ENCODE measurements at regions not wholly inside any gene's neighbourhood (a gene's known extent, or its start where the extent isn't known, plus 50 kb on each side); places are given as distances from the start of the nearest gene placed in this dataset.
A peak's percentile ranks its signal among the peaks of the same experiment; 100 is the strongest.

DNA sequence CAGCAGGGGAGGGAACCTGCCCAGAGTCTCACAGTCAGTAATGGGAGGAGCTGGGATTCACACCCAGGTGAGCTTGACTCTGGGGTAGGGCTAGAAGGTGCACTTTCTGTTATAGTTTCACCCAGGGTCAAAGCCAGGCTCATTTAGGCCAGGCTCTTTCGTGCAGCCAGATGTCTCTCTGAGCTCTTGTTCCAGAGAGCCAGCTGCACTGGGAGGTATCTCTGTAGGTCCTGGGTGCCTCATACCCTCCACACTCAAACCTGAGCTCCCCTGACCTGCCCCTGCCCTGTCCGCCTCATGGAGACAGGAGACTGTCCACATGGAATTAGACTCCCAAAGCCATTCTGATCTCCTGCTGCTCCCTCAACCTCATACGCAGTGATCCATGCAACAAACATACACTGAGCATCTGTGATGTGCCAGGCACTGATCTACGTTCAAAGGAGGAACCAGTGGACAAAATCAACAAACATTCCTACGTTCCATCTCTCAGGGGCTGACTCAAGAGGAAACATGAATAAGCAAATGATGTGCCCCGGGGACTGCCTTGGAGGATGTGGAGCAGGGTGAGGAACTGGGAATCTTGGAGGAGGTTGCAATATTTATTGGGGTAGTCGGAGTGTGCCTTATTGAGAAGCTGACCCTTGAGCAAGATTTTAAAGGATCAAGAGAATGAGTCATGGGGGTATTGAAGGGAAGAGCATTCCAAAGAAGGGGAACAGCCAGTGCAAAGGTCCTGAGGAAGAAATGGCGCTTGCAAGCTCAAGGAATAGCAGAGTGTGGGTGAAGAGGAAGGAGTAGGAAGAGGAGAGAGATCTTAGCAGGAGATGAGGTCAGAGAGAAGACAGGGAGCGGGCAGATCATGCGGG is 71.3 kb upstream of the TOX2 start:
- peaks cover 41% of the 10 kb centered on the region for H3K4me1 ChIP-seq (replicated peaks)
- H3K27me3 ChIP-seq (replicated peaks): no peaks in the 10 kb centered on the region
- no peaks in the 10 kb centered on the region for H3K36me3 ChIP-seq
- peak; percentile 79 to 83 for DNase-seq (ENCODE audit: low read depth in 1 of 2, low spot score in 2 of 2)
- no peak overlapping the region for H3K4me3 ChIP-seq
- H3K27ac ChIP-seq: peak overlapping the region; percentile 34
- no peaks in the 10 kb centered on the region for H3K9me3 ChIP-seq (replicated peaks)

GRCh38 chr20:43842126-43843020 is 72.3 kb upstream of the TOX2 start:
- Histone ChIP-seq H3K27me3 (replicated peaks) (no peaks in the 10 kb centered on the region), H3K36me3 (no peaks in the 10 kb centered on the region), H3K27ac (peak overlapping the region; percentile 34; the same call in 1 of the 2 replicates), H3K4me3 (no peak overlapping the region), H3K4me1 (replicated peaks) (peaks cover 41% of the 10 kb centered on the region), H3K9me3 (replicated peaks) (no peaks in the 10 kb centered on the region)
- peak in 1 of 2 experiments; percentile 32 for DNase-seq (ENCODE audit: low read depth in 1 of 2, low spot score in 2 of 2)

- Histone ChIP-seq H3K9me3 (replicated peaks) (no peaks in the 10 kb centered on the region), H3K27ac (no peak overlapping the region), H3K4me1 (replicated peaks) (peaks cover 41% of the 10 kb centered on the region)
These were observed 74.1 kb upstream of the TOX2 start for GRCh38 chr20:43840382-43841070.

DNA sequence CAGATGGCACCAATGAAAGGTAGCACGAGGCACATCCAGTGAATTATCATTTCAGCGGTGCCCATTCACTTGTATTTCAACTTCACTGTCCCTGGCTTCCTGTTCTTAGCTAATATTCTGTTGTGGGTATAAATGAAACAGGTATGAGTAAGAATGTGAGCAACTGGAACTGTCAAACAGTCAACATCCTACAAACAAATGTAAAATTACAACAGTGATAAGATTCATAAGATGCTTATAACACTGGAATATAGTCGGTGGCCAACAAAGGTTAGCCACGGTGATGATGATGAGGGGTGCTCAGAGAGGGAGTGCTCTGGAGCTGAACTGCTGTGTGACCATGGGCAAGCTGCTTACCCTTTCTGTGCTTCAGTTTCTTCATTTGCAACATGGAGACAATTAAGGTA is 74.9 kb upstream of the TOX2 start:
- Histone ChIP-seq H3K4me3 (no peak overlapping the region), H3K4me1 (replicated peaks) (peaks cover 33% of the 10 kb centered on the region), H3K27me3 (replicated peaks) (no peaks in the 10 kb centered on the region), H3K27ac (no peak overlapping the region), H3K9me3 (replicated peaks) (no peaks in the 10 kb centered on the region), H3K36me3 (no peaks in the 10 kb centered on the region)
- DNase-seq (ENCODE audit: low read depth in 1 of 2, low spot score in 2 of 2): no peak

More at GRCh38 chr20:43840382-43841070, 74.1 kb upstream of the TOX2 start:
- Histone ChIP-seq H3K4me3 (no peak overlapping the region), H3K27me3 (replicated peaks) (no peaks in the 10 kb centered on the region), H3K36me3 (no peaks in the 10 kb centered on the region)
- DNase-seq (ENCODE audit: low read depth in 1 of 2, low spot score in 2 of 2): peak in 1 of 2 experiments; percentile 51

DNA sequence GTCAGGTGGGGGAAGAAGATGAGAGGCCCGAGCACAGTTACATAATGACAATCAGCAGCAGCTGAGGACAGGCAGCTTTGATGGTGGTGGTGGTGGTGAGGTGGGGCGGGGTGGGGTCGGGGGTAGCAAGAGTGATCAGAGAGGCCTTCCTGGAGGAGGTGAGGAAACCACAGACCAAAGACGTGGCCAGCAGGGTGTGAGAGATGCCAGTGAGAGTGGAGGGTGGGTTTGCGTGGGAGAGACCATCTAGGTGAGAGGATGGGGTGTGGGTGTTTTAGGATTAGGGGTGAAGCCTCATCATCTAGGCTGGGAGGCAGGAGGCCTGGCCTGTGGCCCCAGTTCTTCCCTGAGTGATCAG is 76.0 kb upstream of the TOX2 start:
- H3K4me3 ChIP-seq: no peak overlapping the region
- no peaks in the 10 kb centered on the region for H3K9me3 ChIP-seq (replicated peaks)
- no peak overlapping the region for H3K27ac ChIP-seq
- H3K36me3 ChIP-seq: no peaks in the 10 kb centered on the region
- H3K4me1 ChIP-seq (replicated peaks): peaks cover 22% of the 10 kb centered on the region
- no peaks in the 10 kb centered on the region for H3K27me3 ChIP-seq (replicated peaks)
- DNase-seq (ENCODE audit: low read depth in 1 of 2, low spot score in 2 of 2): peak in 1 of 2 experiments; percentile 14

GRCh38 chr20:43837856-43838702 is 76.6 kb upstream of the TOX2 start:
- Histone ChIP-seq H3K4me1 (replicated peaks) (peaks cover 16% of the 10 kb centered on the region), H3K27ac (no peak overlapping the region), H3K36me3 (no peaks in the 10 kb centered on the region), H3K4me3 (no peak overlapping the region), H3K9me3 (replicated peaks) (no peaks in the 10 kb centered on the region), H3K27me3 (replicated peaks) (no peaks in the 10 kb centered on the region)
- peak in 1 of 2 experiments; percentile 36 for DNase-seq (ENCODE audit: low read depth in 1 of 2, low spot score in 2 of 2)

DNA sequence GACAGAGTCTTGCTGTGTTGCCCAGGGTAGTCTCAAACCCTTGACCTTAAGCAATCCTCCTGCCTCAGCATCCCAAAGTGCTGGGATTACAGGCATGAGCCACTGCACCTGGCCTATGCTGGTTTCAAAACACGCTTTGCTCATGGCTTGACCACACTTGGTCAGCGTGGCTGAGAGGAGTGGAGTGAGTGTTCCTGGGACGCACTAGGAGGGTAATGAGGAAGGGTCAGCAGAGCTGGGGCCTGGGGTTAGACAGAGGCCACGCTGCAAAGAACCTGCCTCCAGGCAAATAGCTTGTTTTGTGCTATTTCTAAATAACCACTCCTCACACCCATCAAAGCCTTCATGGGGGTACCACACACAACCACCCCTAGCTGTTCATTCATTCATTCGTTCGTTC is 77.9 kb upstream of the TOX2 start:
- no peak for DNase-seq (ENCODE audit: low read depth in 1 of 2, low spot score in 2 of 2)
- Histone ChIP-seq H3K9me3 (replicated peaks) (no peaks in the 10 kb centered on the region), H3K36me3 (no peaks in the 10 kb centered on the region), H3K4me1 (replicated peaks) (peaks cover 11% of the 10 kb centered on the region), H3K27ac (no peak overlapping the region), H3K27me3 (replicated peaks) (no peaks in the 10 kb centered on the region), H3K4me3 (no peak overlapping the region)

- H3K27ac ChIP-seq: no peak overlapping the region
- no peaks in the 10 kb centered on the region for H3K27me3 ChIP-seq (replicated peaks)
- peaks cover 11% of the 10 kb centered on the region for H3K4me1 ChIP-seq (replicated peaks)
- DNase-seq (ENCODE audit: low read depth in 1 of 2, low spot score in 2 of 2): no peak
- no peak overlapping the region for H3K4me3 ChIP-seq
- H3K36me3 ChIP-seq: no peaks in the 10 kb centered on the region
- no peaks in the 10 kb centered on the region for H3K9me3 ChIP-seq (replicated peaks)
These were observed 78.6 kb upstream of the TOX2 start for GRCh38 chr20:43835944-43836508.

- H3K27ac ChIP-seq: no peak overlapping the region
- no peaks in the 10 kb centered on the region for H3K27me3 ChIP-seq (replicated peaks)
- peaks cover 4% of the 10 kb centered on the region; the same call in 1 of the 2 replicates for H3K9me3 ChIP-seq (replicated peaks)
- H3K36me3 ChIP-seq: no peaks in the 10 kb centered on the region
- H3K4me3 ChIP-seq: no peak overlapping the region
- peaks cover 11% of the 10 kb centered on the region for H3K4me1 ChIP-seq (replicated peaks)
- no peak for DNase-seq (ENCODE audit: low read depth in 1 of 2, low spot score in 2 of 2)
These were observed 80.9 kb upstream of the TOX2 start for GRCh38 chr20:43833511-43834395.

DNA sequence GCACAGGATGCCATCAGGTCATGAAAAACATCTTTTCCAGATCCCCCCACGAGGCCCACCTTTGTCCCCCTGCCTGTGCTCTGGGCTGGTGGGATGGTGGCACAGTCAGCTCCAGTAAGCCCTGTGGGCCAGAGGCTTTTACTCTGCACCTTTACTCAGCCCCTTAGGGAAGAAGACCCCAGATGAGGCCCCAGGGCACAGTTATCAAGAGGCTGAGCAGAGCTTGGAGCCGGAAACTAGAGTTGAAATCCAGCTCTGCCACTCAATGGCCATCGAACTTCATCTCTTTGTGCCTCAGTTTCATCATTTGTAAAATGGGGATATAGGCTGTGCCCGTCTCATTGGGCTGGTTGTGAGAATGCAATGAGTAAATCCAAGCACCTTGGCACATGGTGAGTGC is 81.7 kb upstream of the TOX2 start:
- H3K4me3 ChIP-seq: no peak overlapping the region
- H3K36me3 ChIP-seq: no peaks in the 10 kb centered on the region
- no peak for DNase-seq (ENCODE audit: low read depth in 1 of 2, low spot score in 2 of 2)
- H3K4me1 ChIP-seq (replicated peaks): peaks cover 11% of the 10 kb centered on the region
- no peaks in the 10 kb centered on the region for H3K27me3 ChIP-seq (replicated peaks)
- peaks cover 4% of the 10 kb centered on the region; the same call in 1 of the 2 replicates for H3K9me3 ChIP-seq (replicated peaks)
- no peak overlapping the region for H3K27ac ChIP-seq

- peaks cover 11% of the 10 kb centered on the region for H3K4me1 ChIP-seq (replicated peaks)
- peaks cover 4% of the 10 kb centered on the region; the same call in 1 of the 2 replicates for H3K9me3 ChIP-seq (replicated peaks)
- no peaks in the 10 kb centered on the region for H3K27me3 ChIP-seq (replicated peaks)
- H3K36me3 ChIP-seq: no peaks in the 10 kb centered on the region
- DNase-seq (ENCODE audit: low read depth in 1 of 2, low spot score in 2 of 2): no peak
- no peak overlapping the region for H3K27ac ChIP-seq
- no peak overlapping the region for H3K4me3 ChIP-seq
These were observed 82.4 kb upstream of the TOX2 start for GRCh38 chr20:43832096-43832816.

All from SJSA1 (cell line).